H9 (cell line): ENCODE measurements at regions not wholly inside any gene's neighbourhood (a gene's known extent, or its start where the extent isn't known, plus 50 kb on each side); places are given as distances from the start of the nearest gene placed in this dataset.

Source experiments
- DNase-seq: peaks from one replicate; pipeline ENCODE4 v3.0.0-alpha.2; 2017
- H2AFZ ChIP-seq: one replicate; pipeline ENCODE4 v1.6.1; 2013; ENCODE audit warnings: mild to moderate bottlenecking, low read length, control low read depth, moderate library complexity
- H2AK5ac ChIP-seq: 2 replicates; pipeline ENCODE4 v1.6.1; 2013; ENCODE audit warnings: low read length, control low read depth, mixed read lengths; ENCODE audit not compliant: insufficient read length
- H2BK120ac ChIP-seq: one replicate; pipeline ENCODE4 v1.6.1; 2013; ENCODE audit warnings: low read depth, mild to moderate bottlenecking, low read length, control low read depth, inconsistent platforms; ENCODE audit not compliant: poor library complexity, severe bottlenecking
- H2BK12ac ChIP-seq: 2 replicates; pipeline ENCODE4 v1.6.1; 2013; ENCODE audit warnings: low read length, control low read depth, mixed read lengths, low read depth; ENCODE audit not compliant: insufficient read length
- H2BK15ac ChIP-seq: 2 replicates; pipeline ENCODE4 v1.6.1; 2013; ENCODE audit warnings: low read depth, low read length, control low read depth
- H2BK20ac ChIP-seq: one replicate; pipeline ENCODE4 v1.6.1; 2013; ENCODE audit warnings: low read depth, mild to moderate bottlenecking, low read length, control low read depth, inconsistent platforms; ENCODE audit not compliant: poor library complexity, severe bottlenecking
- H2BK5ac ChIP-seq: 2 replicates; pipeline ENCODE4 v1.6.1; 2013; ENCODE audit warnings: low read length, control low read depth, mixed read lengths; ENCODE audit not compliant: insufficient read length
- H3K14ac ChIP-seq: 2 replicates; pipeline ENCODE4 v1.6.1; 2013; ENCODE audit warnings: low read length, control low read depth; ENCODE audit not compliant: insufficient read depth
- H3K18ac ChIP-seq: 2 replicates; pipeline ENCODE4 v1.6.1; 2013; ENCODE audit warnings: low read depth, mild to moderate bottlenecking, mixed read lengths, low read length, control low read depth; ENCODE audit not compliant: insufficient read length
- H3K23ac ChIP-seq: 2 replicates; pipeline ENCODE4 v1.6.1; 2013; ENCODE audit warnings: low read length, control low read depth, mixed read lengths, low read depth; ENCODE audit not compliant: insufficient read length
- H3K23me2 ChIP-seq: 2 replicates; pipeline ENCODE4 v1.6.1; 2013; ENCODE audit warnings: low read depth, mild to moderate bottlenecking, mixed read lengths, low read length, control low read depth; ENCODE audit not compliant: insufficient read length, poor library complexity, severe bottlenecking
- H3K27ac ChIP-seq: 2 replicates; pipeline ENCODE4 v1.5.1; 2013; ENCODE audit warnings: low read length, control low read depth, mixed read lengths, low read depth; ENCODE audit not compliant: insufficient read length
- H3K27me3 ChIP-seq: 2 replicates; pipeline ENCODE4 v1.6.1; 2013; ENCODE audit warnings: low read length, control low read depth, inconsistent platforms; ENCODE audit not compliant: insufficient read depth
- H3K4ac ChIP-seq: 2 replicates; pipeline ENCODE4 v1.6.1; 2013; ENCODE audit warnings: low read depth, mild to moderate bottlenecking, control low read depth, inconsistent platforms, low read length, moderate library complexity
- H3K4me1 ChIP-seq: 2 replicates; pipeline ENCODE4 v1.6.1; 2013; ENCODE audit warnings: low read length, control low read depth, inconsistent platforms; ENCODE audit not compliant: insufficient read depth
- H3K4me2 ChIP-seq: 2 replicates; pipeline ENCODE4 v1.6.1; 2013; ENCODE audit warnings: low read length, control low read depth, mixed read lengths; ENCODE audit not compliant: insufficient read length, insufficient read depth
- H3K56ac ChIP-seq: 2 replicates; pipeline ENCODE4 v1.6.1; 2013; ENCODE audit warnings: low read depth, mild to moderate bottlenecking, mixed read lengths, low read length, control low read depth; ENCODE audit not compliant: insufficient read length
- H3K79me1 ChIP-seq: 2 replicates; pipeline ENCODE4 v1.6.1; 2013; ENCODE audit warnings: low read depth, mild to moderate bottlenecking, moderate library complexity, low read length, control low read depth, inconsistent platforms; ENCODE audit not compliant: insufficient read depth, poor library complexity, severe bottlenecking
- H3K79me2 ChIP-seq: 2 replicates; pipeline ENCODE4 v1.6.1; 2013; ENCODE audit warnings: low read length, control low read depth, inconsistent platforms; ENCODE audit not compliant: insufficient read depth
- H3K9ac ChIP-seq: 2 replicates; pipeline ENCODE4 v1.6.1; 2013; ENCODE audit warnings: low read length, control low read depth, mixed read lengths; ENCODE audit not compliant: insufficient read length; ENCODE audit errors: extremely low read depth
- H3K9me3 ChIP-seq: one replicate; pipeline ENCODE4 v1.6.1; 2013; ENCODE audit warnings: low read depth, low read length, inconsistent platforms; ENCODE audit not compliant: control insufficient read depth
- H3T11ph ChIP-seq: one replicate; pipeline ENCODE4 v1.6.1; 2013; ENCODE audit warnings: mild to moderate bottlenecking, low read length, control low read depth, inconsistent platforms
- H4K20me1 ChIP-seq: one replicate; pipeline ENCODE4 v1.6.1; 2013; ENCODE audit not compliant: control insufficient read depth, insufficient read length, insufficient read depth
- H4K5ac ChIP-seq: 2 replicates; pipeline ENCODE4 v1.6.1; 2013; ENCODE audit warnings: low read depth, mild to moderate bottlenecking, mixed read lengths, low read length, control low read depth; ENCODE audit not compliant: insufficient read length
- H4K8ac ChIP-seq: replicated peaks from 2 replicates; pipeline ENCODE4 v1.6.1; 2013; ENCODE audit warnings: low read length, control low read depth, mixed read lengths, low read depth; ENCODE audit not compliant: insufficient read length
- H4K91ac ChIP-seq: 2 replicates; pipeline ENCODE4 v1.6.1; 2013; ENCODE audit warnings: low read depth, mild to moderate bottlenecking, moderate library complexity, mixed read lengths, low read length, control low read depth; ENCODE audit not compliant: insufficient read length
- H3K27ac Mint-ChIP-seq, 3 experiments: 2 replicates in 2 of 3; 3 replicates in 1 of 3; pipeline ENCODE4 v1.8.0; 2020 to 2021; ENCODE audit warnings: mixed read lengths in 3 of 3, mild to moderate bottlenecking in 1 of 3, moderate library complexity in 1 of 3
- H3K27me3 Mint-ChIP-seq: 2 replicates; pipeline ENCODE4 v1.8.0; 2021; ENCODE audit warnings: low read depth, mild to moderate bottlenecking, moderate library complexity, mixed read lengths
- H3K36me3 Mint-ChIP-seq, 3 experiments: 2 replicates in 2 of 3; 3 replicates in 1 of 3; pipeline ENCODE4 v1.8.0; 2020 to 2021; ENCODE audit warnings: low read depth in 3 of 3, mixed read lengths in 3 of 3; ENCODE audit not compliant: insufficient read depth in 1 of 3
- H3K4me1 Mint-ChIP-seq, 2 experiments: 2 replicates each; pipeline ENCODE4 v1.8.0; 2020; ENCODE audit warnings: mixed read lengths in 2 of 2
- H3K4me3 Mint-ChIP-seq, 2 experiments: 2 replicates in 1 of 2; 3 replicates in 1 of 2; pipeline ENCODE4 v1.8.0; 2020 to 2021; ENCODE audit warnings: mild to moderate bottlenecking in 2 of 2, mixed read lengths in 2 of 2, moderate library complexity in 1 of 2
- H3K9me3 Mint-ChIP-seq, 2 experiments: 2 replicates in 1 of 2; 3 replicates in 1 of 2; pipeline ENCODE4 v1.8.0; 2020; ENCODE audit warnings: mild to moderate bottlenecking in 2 of 2, mixed read lengths in 2 of 2, moderate library complexity in 1 of 2
- CTCF ChIP-seq: fragments of 200-600 bp; sonication (generic); conservative IDR thresholded peaks from 3 replicates; pipeline ENCODE4 v1.8.0; 2021; ENCODE audit warnings: antibody characterized with exemption, mild to moderate bottlenecking
- WGBS: extraction: QIAGEN DNeasy Blood & Tissue Kit; methylation state at CpG from one replicate; pipeline ENCODE4 v1.1.7; 2013; ENCODE audit warnings: missing lambda C conversion rate, low lambda C conversion rate, mixed read lengths; ENCODE audit not compliant: insufficient read length; ENCODE audit errors: extremely low coverage; 5-methylcytosine and 5-hydroxymethylcytosine counted together

- Histone ChIP-seq H2BK120ac (no peak overlapping the region), H3K9ac (no peak overlapping the region), H3K23ac (no peak overlapping the region), H2BK15ac (no peak overlapping the region), H3K79me1 (no peaks in the 10 kb centered on the region), H4K8ac (no peak overlapping the region), H2AFZ (no peak overlapping the region), H2AK5ac (no peak overlapping the region), H3K56ac (no peak overlapping the region), H3K14ac (no peak overlapping the region), H4K5ac (no peak overlapping the region), H2BK12ac (no peak overlapping the region), H3K4me2 (no peak overlapping the region), H3T11ph (no peak overlapping the region), H4K20me1 (no peaks in the 10 kb centered on the region), H3K23me2 (no peaks in the 10 kb centered on the region), H3K4me1 (no peaks in the 10 kb centered on the region), H4K91ac (no peak overlapping the region), H3K27me3 (no peaks in the 10 kb centered on the region), H3K4ac (no peak overlapping the region), H3K18ac (no peak overlapping the region), H3K9me3 (no peaks in the 10 kb centered on the region), H2BK20ac (no peak overlapping the region), H2BK5ac (no peak overlapping the region), H3K27ac (no peak overlapping the region), H3K79me2 (no peaks in the 10 kb centered on the region)
- no peak overlapping the region for H3K4me3 Mint-ChIP-seq
- no CpG with 5 or more reads among the region's 5 CpGs for WGBS
- no peaks in the 10 kb centered on the region for H3K27me3 Mint-ChIP-seq
- no peaks in the 10 kb centered on the region for H3K9me3 Mint-ChIP-seq
- DNase-seq, result no peak
- no peaks in the 10 kb centered on the region for H3K36me3 Mint-ChIP-seq
- TF ChIP-seq CTCF, result no peak
- H3K4me1 Mint-ChIP-seq, result 0 out of 4 replicates have a peak, but pooled peaks cover 0 to 3% of the 10 kb centered on the region in 2 experiments
- H3K27ac Mint-ChIP-seq, result no peak overlapping the region
These were observed 590.2 kb upstream of the TBL1XR1 start for GRCh38 chr3:177787279-177788041.
